Bronchial epithelial cell (primary cell): ENCODE measurements at regions not wholly inside any gene's neighbourhood (a gene's known extent, or its start where the extent isn't known, plus 50 kb on each side); places are given as distances from the start of the nearest gene placed in this dataset.
"Not testable (repeated sequence)": the region's sequence is repeated elsewhere in the genome, so short reads cannot be mapped to it uniquely, and the experiment has no call there.

Experiments
- DNase-seq: peaks from one replicate; pipeline ENCODE4 v3.0.0-alpha.2; 2010; ENCODE audit warnings: low read depth
- FAIRE-seq: peaks from 2 replicates; lab custom pipeline; 2011; peaks lifted over from hg19 to GRCh38; lab: Jason Lieb, UNC
- H3K27me3 ChIP-seq: 2 replicates; pipeline ENCODE4 v1.5.1; 2011; ENCODE audit warnings: low read length; ENCODE audit not compliant: control insufficient read depth, insufficient read depth
- H3K36me3 ChIP-seq: 2 replicates; pipeline ENCODE4 v1.5.1; 2011; ENCODE audit warnings: low read length; ENCODE audit not compliant: control insufficient read depth, insufficient read depth
- H3K4me3 ChIP-seq: 2 replicates; pipeline ENCODE4 v1.5.1; 2011; ENCODE audit warnings: mild to moderate bottlenecking, low read depth, low read length, control low read depth

DNA sequence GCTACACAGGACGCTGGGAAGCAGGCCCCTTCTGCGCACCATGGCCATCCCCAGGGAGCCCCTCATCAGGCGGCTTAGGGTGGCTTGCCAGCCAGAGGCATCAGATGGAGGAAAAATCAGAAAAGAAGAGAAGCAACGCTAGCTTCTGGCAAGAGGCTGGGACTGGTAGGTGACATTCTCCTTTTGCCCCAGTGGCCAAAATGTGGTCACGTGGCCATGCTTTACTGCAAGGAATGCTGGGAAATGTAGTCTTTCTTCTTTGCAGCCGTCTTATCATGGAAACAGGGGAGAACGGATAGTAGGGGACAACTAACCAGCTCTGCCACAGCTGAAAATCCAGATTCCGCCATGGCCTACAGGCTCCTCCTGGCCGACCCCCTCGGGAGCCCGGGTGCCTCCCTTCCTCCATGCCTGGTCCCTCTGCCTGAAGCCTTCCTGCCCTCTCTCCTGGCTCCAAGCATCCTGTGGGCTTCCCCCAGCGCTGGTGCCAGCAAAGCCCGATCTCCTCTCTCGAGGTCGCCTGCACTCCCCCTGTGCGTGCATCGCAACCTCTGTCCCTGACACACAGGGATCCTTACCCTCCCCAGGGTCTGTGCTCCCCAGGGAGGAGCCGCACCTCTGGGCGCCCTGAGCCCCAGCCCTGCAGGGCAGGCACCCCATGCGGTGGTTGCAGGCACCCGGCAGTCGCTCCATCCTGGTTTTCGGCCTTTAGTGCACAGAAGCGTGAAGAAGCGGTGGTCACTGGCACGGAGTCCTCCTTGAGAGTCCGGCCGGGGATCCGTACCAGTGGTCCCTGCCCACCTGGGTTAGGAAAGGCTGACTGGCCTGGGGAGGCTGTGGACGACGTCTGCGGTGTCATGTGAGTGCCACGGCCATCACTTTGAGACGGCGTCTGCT, 307.7 kb downstream of the TP53TG3F start:
- not testable (repeated sequence) for FAIRE-seq

DNA sequence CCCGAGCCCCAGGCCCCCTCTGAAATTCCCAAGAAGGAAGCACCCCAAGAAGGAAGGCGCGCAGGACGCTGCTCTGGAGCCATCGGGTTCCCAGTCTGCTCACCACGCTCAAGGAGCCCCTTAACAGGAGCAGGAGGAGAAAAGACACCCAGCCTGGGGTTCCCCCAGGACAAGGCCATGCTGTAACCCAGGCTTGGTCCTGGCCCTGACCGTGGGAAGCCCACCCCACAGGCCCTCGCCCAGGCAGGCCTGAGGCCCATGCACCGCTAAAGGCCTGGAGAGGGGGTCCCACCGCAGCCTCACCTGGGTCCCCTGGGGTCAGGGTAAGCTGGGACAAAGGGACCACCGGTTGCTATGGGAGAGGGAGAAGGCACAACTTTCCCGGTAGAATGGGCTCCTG, 309.3 kb downstream of the TP53TG3F start:
- FAIRE-seq, DNase-seq, H3K27me3 ChIP-seq, H3K4me3 ChIP-seq, H3K36me3 ChIP-seq: not testable (repeated sequence)

More for the DNA sequence above, 307.7 kb downstream of the TP53TG3F start:
- not testable (repeated sequence) for H3K27me3 ChIP-seq, H3K4me3 ChIP-seq, H3K36me3 ChIP-seq, DNase-seq

DNA sequence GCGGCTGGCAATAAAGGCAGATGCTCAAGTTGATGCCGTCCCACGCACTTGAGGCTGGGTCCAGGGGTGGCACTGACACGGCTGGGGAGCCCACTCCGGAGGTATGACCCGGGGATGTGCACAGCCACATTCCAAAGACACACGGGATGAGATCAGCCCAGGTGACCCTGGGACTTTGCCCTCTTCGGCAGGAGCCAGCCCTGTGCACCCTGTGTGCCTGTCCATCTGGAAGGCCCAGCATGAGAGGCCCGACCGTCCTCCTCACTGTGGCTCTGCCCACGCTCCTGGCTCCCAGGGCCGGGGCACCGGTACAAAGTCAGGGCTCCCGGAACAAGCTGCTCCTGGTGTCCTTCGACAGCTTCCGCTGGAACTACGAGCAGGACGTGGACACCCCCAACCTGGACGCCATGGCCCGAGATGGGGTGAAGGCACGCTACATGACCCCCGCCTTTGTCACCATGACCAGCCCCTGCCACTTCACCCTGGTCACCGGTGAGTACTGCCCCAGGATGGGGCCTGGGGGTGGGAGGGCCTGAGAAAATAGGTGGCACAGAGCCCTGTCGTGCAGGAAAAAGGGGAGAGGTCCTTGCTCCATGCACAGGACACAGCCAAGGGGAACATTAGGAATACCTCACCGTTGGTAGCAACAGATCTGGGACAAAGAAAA, 309.9 kb downstream of the TP53TG3F start:
- H3K27me3 ChIP-seq, H3K4me3 ChIP-seq, DNase-seq, FAIRE-seq, H3K36me3 ChIP-seq: not testable (repeated sequence)

DNA sequence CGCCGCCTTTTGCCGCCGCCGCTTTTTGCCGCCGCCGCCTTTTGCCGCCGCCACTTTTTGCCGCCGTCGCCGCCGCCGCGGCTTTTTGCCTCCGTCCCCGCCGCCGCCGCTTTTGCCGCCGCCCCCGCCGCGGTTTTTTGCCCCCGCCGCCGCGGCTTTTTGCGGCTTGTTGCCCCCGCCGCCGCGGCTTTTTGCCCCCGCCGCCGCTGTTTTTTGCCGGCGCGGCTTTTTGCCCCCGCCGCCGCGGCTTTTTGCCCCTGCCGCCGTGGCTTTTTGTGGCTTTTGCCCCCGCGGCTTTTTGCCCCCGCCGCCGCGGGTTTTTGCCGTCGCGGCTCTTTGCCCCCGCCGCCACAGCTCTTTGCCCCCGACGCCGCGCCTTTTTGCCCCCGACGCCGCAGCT, 311.1 kb downstream of the TP53TG3F start:
- not testable (repeated sequence) for FAIRE-seq, DNase-seq, H3K4me3 ChIP-seq, H3K36me3 ChIP-seq, H3K27me3 ChIP-seq

DNA sequence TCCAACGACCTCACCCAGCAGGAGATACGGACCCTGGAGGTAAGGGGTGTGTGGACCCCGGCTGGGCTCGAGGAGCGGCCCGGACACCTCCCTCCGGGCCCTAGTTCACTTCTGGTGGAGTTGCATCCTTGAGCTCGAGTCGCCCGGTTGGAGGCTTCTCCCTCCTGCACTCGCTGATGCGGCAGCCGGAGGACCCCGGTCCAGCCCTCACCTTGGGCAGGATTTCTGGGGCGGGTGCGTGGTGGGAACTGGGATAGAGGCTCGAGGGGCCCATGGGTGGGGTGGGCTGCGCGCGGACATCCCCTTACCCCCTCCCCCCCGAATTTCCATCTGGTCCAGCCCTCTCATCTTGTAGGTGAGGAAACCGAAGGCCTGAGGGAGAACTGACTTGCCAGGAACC, 311.8 kb downstream of the TP53TG3F start:
- not testable (repeated sequence) for H3K36me3 ChIP-seq, H3K4me3 ChIP-seq, DNase-seq, H3K27me3 ChIP-seq, FAIRE-seq

DNA sequence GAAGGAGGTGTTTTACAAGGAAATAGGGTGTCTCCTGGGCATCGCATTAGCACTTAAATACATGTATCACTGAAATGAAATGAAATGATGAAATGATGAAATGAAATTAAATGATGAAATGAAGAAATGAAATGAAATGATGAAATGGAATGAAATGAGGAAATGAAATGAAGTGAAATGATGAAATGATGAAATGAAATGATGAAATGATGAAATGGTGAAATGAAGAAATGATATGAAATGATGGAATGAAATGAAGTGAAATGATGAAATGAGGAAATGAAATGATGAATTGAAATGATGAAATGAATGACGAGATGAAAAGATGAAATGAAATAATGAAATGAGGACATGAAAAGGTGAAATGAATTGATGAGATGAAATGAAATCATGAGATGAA, 314.6 kb downstream of the TP53TG3F start:
- not testable (repeated sequence) for DNase-seq, H3K27me3 ChIP-seq, H3K4me3 ChIP-seq, H3K36me3 ChIP-seq, FAIRE-seq

DNA sequence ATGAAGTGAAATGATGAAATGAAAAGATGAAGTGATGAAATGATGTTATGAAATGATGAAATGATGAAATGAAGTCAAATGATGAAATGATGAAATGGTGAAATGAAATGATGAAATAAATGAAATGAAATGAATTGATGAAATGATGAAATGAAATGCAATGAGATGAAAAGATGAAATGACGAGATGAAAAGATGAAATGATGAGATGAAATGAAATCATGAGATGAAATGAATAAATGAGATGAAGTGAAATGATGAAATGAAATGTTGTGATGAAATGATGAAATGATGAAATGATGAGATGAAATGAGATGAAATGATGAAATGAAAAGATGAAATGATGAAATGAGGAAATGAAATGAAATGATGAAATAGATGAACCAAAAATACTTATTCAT, 315.3 kb downstream of the TP53TG3F start:
- not testable (repeated sequence) for FAIRE-seq, H3K36me3 ChIP-seq, DNase-seq, H3K4me3 ChIP-seq, H3K27me3 ChIP-seq

DNA sequence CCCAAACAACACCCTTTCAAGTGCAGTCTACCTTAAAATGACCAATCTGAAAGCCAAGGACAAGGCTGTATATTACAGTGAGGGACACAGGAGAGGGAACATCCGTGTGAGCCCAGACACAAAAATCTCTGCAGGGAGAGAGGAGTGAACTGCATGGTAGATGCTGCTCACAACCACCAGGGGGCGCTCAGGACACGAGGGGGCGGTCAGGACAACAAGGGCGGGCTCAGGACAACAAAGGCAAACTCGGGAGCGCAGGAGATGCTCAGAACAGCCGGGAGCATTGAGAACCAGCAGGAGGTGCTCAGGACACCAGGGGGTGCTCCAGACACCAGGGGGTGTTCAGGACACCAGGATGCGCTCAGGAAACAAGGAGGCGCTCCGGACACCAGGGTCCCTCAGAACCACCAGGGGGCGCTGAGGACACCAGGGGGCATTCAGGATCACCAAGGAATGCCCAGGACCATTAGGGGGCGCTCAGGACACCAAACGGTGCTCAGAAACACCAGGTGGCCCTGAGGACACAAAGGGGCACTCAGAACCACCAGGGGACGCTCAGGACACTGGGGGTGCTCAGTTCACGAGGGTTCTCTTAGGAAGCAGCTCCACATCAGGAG, 357.0 kb downstream of the TP53TG3F start:
- not testable (repeated sequence) for H3K4me3 ChIP-seq, FAIRE-seq, H3K36me3 ChIP-seq, H3K27me3 ChIP-seq, DNase-seq

DNA sequence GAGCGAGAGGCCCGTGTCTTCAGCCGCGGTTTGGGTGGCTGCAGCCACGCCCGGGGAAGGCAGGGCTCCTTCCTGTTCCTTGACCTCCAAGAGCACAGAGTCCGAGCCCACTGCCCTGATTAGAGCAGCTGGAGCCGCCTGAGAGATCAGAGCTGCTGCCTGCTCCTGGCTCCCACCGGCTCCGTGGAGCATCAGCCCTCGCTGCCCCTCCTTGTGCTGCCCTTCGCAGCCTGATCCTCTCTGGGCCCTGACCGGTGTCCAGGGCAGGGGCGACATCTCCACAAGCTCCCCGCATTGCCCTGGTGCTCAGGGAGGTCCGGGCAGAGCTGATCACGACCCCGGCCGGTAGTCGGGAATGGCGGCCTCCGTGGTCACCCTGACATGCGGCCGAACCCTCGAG, 365.3 kb downstream of the TP53TG3F start:
- H3K36me3 ChIP-seq, DNase-seq, FAIRE-seq, H3K27me3 ChIP-seq, H3K4me3 ChIP-seq: not testable (repeated sequence)

DNA sequence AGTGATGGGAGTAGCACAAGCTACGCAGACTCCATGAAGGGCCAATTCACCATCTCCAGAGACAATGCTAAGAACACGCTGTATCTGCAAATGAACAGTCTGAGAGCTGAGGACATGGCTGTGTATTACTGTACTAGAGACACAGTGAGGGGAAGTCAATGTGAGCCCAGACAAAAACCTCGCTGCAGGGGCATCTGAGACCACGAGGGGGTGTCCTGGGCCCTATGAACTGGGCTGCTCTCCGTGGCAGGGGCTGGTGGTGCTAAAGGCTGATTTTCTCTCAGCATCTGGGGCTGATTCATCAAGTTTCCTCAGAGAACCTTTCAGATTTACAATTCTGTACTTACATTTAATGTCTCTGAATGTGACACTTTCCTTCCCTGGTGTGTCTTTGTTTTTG, 368.1 kb downstream of the TP53TG3F start:
- not testable (repeated sequence) for H3K36me3 ChIP-seq, H3K27me3 ChIP-seq, H3K4me3 ChIP-seq, DNase-seq, FAIRE-seq

DNA sequence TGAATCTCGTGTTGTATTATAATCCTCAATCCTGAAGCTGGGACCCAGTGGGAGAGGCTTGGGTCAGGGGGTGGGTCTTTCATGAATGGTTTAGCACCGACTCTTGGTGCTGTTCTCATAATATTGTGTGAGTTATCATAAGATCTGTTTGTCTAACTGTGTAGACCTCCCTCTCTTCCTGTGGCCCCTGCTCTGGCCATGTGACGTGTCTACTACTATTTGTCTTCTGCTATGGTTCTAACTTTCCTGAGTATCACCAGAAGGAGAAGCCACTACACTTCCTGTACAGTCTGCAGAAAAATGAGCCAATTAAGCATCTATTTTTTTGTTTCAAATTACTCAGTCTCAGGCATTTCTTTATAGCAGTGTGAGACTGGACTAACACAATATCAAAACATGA, 379.7 kb downstream of the TP53TG3F start:
- not testable (repeated sequence) for H3K4me3 ChIP-seq, H3K36me3 ChIP-seq, H3K27me3 ChIP-seq, FAIRE-seq, DNase-seq

DNA sequence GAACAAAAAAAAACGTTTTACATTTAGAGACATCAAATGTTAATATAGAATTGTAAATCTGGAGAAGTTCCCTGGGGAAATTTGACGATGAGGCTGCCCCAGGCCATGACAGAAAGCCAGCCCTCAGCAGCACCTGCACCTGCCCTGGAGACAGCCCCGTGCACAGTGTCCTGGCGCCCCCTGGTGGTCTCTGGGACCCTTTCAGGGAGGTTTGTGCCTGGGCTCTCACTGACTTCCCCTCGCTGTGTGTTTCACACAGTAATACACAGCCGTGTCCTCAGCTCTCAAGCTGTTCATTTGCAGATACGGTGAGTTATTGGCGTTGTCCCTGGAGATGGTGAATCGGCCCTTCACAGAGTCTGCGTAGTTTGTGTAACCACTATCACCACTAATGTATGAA, 385.1 kb downstream of the TP53TG3F start:
- H3K36me3 ChIP-seq, H3K4me3 ChIP-seq, FAIRE-seq, H3K27me3 ChIP-seq, DNase-seq: not testable (repeated sequence)
